NCI-H2196 (cell line): ENCODE measurements at regions not wholly inside any gene's neighbourhood (a gene's known extent, or its start where the extent isn't known, plus 50 kb on each side); places are given as distances from the start of the nearest gene placed in this dataset.

Source experiments
- DNase-seq: peaks from one replicate; lab custom pipeline; 2025; ENCODE audit not compliant: unreplicated experiment; lab: John Stamatoyannopoulos, UW

DNA sequence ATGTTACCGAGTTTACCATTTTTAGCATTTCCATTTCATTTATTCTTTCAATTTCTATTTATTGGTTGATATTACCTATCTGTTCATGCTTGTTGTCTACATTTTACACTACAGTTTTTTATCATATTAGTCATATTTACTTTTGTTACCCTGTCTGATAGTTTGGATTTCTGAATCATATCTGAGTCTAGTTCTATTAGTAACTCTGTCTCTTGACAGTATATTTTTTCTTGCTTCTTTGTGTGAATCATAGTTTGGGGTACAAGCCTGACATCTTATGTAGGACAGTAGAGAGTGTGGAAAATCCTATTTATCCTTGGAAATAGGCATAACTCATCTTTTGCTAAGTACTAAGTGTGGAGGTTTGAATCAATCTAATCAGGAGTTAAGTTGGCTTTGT lies 263.9 kb upstream of the SESN3 start:
- DNase-seq: no peak

DNA sequence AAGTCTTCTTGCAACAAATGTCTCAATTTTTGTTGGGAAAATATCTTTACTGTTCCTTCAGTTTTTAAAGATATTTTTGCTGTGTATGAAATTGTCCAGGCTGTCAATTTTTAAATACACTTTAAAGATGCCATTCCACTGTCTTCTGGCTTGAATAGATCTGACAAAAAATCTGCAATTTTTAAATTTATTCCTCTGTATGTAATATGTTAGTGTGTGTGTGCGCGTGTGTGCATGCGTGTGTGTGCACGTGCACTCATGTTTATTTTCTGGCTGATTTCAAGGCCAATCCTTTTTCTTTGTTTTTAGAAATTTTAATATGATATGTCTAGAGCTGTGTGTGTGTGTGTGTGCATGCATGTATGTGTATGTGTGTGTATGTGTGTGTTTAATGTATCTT lies 263.2 kb upstream of the SESN3 start:
- DNase-seq: no peak

DNA sequence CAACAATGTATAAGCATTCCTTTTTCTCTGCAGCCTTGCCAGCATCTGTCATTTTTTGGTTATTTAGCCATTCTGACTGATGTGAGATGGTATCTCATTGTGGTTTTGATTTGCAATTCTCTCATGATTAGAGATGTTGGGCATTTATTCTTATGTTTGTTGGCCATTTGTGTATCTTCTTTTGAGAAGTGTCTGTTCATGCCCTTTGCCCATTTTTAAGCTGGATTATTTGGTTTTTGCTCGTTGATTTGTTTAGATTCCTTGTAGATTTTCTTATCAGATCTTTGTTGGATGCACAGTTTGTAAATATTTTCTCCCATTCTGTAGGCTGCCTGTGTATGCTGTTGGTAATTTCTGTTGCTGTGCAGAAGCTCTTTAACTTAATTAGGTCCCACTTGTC lies 259.6 kb upstream of the SESN3 start:
- DNase-seq: no peak

DNA sequence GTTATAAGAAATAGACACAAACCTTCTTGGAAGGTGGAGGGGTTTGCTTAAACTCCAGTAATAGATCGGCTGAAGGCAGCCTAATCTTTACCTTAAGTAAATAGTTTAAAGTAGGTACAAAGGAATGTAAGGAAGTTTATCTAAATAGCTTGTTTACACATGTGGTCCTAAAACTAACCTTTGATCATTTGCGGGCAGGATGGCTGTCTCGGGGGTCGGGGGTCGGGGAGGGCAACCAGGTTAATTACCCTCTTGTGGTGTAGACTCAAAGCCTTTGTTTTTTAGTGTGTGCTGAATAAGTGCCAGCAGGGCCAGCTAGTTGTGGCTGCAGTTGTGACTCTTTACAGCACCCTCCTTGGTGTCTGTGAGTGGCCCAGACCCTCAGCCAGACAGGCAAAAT lies 256.9 kb upstream of the SESN3 start:
- no peak for DNase-seq

DNA sequence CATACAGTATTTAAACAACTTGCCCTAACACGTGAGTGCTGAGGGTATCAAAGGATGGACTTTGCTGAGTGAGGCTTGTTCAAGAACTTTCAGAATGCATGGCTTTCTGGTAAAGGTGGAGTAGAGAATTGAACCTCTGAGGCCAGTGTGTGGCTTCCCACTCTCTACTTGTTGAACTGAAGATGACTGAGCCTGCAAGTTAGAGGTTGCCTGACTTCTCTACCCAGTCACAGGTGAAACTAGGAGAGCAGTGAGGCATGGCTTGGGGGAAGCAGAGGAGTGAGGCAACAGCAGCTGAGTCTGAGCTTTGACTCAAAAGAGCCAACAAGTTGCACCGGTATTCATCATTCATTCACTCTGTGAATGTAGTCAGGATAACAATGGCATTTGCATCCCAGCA lies 256.4 kb upstream of the SESN3 start:
- no peak for DNase-seq

DNA sequence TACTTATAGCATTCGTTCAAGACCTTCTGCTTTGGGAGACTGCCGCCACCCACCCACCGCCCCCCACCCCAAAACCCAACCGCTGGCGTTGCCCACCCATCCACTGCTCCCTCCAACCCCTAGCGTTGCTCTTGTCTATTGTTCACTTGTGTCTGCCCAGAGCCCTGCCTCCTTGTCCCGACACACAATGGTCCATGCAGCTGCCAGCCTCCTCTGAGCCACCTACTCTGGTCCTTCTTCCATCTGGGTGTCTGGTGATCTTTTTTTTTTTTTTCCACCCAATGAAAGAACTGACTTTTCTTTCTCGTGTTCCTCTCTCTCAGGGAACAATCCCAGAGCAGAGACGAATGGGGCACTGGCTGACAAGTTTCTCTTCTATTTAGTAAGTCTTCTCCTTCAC lies 256.0 kb upstream of the SESN3 start:
- DNase-seq: no peak

DNA sequence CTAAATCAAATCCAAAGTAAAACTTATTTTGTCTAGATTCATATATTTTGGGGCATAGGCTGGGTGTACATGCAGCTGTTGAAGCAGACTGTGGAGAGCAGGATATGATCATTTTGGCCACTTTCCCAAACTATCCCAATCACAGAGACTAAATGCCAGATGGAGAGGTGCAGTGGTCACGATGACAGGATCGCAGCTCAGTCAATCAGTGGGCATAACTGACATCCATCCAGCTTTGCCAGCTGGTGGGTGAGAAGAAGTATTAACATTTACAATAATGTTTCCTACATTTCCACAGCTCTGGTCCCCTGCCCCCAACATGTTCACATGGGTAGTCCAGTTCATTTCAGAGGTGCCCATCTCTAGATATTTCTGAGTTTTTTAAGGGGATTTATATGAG lies 255.5 kb upstream of the SESN3 start:
- no peak for DNase-seq

DNA sequence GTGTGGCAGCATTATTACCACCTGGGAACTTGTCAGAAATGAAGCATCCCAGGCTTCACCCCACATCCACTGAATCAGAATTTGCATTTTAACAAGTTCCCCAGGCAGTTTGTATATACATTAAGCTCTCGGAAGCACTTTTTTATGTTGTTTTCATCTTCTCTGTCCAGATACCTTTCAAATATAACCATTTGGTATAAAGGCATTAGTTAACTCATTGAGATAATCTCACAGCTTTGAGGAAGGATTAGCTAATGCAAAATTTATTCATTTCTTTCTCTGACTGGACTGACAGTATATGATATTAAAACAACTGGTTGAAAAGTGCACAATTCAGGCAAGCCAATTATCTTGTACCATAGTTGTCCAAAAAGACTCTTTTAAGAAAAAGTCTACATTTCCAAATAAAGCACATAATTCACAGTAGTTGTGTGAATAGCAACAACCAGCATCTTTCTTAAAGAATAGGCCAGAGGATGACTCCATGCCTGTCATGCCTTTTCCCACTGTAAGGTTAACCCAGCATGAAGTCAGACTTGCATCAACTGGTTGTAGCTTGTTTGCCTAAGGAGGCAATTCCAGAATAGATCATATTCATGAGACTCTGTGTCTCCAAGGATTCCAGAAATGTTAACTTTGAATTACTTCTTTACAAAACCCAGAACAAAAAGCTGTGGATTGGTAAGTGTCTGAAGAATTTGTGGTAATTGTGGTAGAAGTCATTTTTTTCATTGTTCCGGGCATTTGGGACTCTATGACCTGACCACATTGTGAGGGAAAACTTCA lies 254.3 kb upstream of the SESN3 start:
- DNase-seq: no peak

DNA sequence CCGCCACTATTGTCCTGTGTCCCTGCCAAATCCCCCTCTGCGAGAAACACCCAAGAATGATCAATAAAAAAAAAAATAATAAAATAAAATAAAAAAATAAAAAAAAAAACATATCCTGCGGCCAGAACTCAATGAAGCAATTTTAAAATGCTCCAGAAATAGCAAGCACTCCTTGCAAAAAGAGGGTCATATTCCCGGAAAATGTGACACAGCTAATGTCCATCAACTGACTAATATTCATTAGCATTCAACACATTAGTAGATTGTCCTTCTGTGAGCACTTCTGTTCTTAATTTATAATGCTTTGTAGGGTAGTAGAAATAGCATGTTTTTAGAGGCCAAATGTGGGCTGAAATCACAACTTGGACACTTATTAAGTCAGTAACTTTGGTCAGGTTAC lies 252.3 kb upstream of the SESN3 start:
- DNase-seq: no peak

DNA sequence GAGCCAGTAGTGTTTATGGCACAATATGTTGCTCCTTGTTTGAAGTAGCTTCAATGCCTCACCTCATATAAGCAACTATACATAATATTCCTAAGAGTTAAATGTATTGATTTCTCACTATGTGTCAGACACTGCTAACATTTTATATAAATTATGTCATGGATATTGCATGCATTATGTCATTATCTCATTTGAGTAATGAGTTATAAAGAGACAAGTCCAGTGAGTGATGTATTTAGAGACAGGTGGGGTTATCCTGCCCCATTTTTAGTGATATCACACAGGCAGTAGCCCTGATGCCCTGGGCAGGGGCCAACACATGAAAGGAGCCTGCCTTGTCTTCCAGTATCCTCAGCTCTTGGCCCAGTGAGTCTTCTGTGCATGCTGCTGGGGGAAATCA lies 247.0 kb upstream of the SESN3 start:
- DNase-seq: no peak

DNA sequence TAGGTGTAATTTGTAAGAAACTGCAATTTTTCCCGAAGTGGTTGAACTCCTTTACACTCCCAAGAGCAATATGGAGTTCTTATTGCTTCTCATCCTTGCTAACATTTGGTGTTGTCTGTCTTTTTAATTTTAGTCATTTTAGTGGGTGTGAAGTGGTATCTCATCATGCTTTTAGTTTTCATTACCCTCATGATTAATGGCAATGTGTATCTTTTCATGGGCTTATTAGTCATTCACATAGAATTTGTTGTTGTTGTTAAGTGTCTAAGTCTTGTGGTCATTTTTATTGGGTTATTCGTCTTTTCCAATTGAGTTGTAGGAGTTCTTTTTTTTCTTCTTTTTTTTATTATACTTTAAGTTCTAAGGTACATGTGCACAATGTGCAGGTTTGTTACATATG lies 238.3 kb upstream of the SESN3 start:
- no peak for DNase-seq

DNA sequence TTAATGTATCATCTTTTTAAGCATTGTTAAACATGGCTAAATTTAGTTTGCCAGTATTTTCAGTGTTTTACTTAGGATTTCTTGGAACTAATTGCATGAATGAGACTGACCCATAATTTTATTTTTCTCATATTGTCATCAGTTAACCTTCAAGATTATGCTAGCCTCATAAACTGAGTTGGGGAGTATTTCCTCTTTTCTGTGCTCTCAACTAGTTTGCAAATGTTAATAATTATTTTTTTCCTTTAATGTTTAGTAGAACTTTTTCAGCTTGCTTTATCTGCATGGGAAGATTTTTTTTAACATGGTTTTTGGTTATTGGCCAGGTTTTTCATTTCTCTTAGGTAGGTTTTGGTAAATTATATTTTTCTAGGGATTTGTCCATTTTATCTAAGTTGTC lies 235.4 kb upstream of the SESN3 start:
- DNase-seq: no peak

DNA sequence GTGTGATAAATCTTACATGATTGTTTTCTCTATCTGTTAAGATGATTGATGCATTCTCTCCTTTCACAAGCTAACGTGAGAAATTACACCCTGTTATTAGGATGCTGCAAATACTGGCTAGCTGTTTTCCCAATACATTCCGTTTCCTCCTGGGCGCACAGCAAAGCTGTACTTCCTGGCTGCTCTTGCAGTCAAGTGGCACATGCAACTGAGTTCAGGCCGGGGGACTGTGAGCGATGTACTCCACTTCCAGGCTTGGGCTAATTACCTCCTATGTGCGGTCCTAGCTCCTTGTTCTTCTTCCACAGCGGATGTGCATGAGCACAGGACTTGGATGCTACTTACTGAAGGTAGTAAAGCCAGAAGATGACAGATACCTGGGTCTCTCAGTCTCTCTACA lies 234.9 kb upstream of the SESN3 start:
- DNase-seq: no peak

DNA sequence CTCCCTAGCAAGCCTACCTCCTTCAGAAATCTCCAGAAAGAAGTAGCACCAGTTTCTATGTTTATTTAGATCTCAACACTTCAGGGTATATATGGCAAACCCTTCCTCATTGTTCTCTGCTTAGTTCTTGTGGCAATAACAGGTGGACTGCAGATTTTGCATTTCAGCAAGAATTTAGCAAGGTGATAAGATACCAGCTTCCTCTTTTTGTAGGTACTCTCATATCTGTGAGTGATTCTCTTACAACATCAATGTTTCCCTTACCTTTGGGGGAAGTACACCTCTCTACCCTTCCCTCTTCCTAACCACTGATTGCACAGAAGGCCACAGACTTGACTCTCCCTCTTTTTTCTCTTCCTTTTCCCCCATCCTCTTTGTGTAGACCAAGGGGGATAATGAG lies 230.9 kb upstream of the SESN3 start:
- no peak for DNase-seq

DNA sequence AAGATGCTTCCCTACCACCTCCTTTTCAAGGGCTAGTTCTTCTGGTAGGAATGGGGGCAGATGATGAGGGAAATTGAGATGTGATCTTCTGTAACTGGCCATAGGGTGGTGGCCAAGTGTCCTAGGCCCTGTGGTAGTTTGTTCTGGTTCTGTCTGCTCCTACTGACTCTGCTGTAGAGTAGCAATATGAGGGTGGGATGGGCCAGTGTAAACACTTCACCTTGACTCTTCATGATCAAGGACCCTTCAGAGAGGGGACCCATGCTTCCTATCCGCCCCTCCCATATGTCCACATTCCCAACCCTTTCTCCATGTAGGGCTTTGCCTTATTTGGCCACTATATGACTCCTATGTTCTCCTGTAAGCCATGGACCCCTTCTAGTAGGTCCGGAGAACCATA lies 230.3 kb upstream of the SESN3 start:
- DNase-seq: no peak

DNA sequence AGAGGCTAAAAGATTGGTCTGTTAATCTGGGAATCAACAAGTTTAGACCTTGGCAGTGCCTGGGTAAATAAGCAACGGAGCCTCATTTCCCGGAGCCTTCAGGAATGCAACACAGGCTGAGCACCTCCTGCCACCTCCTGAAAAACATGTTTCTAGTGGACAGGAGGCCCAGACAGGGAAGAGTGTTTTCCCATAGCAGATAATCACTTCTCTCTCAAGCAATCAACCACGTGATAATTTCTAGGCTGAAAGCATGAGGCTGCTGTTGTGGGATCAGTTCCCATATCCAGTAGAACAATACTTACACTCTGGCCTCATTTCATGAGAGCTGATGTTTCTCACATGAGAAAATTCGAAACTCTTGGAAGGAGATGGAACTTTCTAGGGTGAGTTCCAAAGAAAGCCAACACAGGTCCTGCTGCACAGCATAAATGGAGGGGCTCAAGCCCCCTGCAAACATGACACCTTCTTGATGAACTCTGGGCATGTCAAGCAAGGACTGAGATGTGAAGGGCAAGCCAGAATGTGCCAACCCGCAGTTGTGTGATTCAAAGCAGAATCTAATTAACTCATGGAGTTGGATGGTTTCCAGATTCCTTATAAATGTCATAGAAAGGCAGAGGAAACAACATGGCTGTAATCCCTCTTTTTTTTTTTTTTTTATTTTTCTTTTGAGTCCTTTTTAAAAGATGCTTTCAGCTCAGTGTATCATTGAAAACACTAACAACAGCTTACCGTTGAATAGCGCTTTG lies 228.5 kb upstream of the SESN3 start:
- DNase-seq: no peak

DNA sequence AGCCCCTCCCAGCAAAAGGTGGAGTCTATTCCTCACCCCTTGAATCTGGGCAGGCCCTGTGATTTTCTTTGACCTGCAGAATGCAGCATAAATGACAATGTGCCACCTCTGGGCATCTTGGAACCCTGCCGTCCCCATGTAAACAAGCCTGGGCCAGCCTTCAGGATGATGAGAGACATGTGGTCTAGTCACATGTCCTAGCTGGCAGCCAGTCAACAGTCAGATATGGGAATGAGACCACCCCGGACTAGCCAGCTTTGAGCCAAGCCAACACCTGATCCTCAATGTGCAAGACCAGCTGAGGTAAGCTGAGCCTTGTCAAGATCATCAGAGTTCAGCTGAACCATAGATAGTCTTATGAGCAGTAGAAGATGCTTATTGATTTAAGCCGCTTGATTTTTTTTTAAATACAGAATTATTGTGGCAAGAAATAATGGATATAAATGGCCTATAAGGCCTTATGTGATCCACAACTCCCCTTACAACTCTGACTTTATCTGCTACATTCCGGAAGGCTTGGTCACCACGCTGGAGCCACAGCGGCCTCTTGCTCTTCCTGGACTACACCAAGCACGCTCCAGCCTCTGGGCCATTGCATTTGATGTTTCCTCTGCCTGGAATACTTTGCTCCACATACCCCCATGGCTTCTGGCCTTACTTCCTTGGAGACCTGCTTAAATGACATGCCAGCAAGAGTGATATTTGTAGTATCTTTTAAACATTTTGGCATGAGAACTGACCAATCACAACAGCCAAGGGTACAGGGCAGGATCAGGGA lies 225.9 kb upstream of the SESN3 start:
- no peak for DNase-seq

DNA sequence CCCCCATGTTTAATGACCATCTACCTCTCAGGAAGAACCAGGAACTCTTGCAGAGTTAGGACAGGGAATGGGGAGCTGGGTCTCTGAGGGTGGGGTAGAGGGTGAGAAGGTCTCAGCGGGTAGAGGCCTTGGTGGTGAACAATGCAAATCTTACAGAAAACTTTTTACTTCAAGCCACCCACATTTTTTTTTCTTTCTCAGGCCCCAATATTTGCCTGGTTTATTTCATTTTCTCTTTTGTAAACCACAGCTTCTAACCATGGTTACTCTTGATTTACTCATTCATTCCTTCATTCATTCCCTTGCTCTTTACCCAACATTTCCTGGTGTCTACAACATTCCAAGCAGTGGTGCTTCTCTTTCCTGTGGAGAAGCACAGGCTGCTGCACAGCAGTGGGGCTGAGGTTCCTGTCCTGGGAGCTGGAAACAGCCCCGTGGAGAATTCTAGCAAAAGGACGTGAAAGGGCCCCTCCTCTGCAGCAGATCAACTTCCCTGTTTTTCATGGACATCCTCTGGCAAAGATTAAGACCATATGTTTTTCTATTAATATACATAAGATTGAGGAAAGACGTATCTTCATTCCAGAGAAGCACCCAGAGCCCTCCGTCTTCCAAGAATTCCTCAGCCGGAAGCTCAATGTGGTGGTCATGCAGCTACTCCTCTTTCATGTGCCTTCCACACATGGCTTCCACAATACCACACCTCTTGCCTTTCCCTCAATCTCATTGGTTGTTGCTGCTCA lies 224.4 kb upstream of the SESN3 start:
- no peak for DNase-seq

DNA sequence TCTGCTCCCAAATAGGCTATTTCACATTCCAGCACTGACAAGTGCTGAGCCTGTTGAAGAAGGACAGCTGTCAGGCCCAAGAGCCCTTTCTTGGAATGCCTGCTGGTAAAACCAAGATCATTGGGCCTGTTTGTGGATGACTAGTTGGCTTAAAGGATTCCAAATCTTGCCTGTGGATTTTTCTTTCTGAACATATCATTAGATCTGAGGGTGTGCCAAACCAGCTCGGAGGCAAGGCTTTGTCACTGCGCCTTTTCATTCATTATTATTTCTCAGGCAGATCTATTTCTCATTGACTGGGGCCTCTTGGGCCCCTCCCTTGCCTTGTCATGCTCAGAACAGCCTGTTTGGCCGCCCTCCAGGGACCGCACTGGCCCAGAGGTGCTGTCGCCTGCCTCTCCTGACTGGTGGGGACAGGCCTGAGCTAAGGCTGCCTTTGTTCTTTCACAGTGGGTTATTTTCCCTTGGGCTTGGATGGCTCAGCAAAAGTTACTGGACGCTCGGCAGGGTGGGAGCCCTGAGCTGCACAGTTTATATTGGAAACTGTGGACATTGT lies 222.7 kb upstream of the SESN3 start:
- DNase-seq: no peak

DNA sequence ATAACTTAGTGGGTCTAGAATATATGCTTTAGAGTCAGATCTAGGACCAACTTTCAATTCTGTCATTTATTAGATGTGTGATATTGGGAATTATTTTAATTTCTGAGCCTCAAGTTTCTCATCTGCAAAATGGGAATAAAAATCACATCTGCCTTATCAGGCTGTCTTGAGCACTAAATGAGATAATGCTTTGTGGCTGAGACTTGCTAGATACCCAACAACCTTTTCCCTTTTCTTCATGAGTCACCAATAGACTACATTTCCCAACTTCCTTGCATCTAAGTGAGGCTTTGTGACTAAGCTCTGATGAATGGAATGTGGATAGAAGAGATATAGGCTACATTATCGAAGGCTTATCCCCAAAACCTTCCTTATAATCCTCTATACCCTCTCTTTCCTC lies 220.7 kb upstream of the SESN3 start:
- DNase-seq: no peak

DNA sequence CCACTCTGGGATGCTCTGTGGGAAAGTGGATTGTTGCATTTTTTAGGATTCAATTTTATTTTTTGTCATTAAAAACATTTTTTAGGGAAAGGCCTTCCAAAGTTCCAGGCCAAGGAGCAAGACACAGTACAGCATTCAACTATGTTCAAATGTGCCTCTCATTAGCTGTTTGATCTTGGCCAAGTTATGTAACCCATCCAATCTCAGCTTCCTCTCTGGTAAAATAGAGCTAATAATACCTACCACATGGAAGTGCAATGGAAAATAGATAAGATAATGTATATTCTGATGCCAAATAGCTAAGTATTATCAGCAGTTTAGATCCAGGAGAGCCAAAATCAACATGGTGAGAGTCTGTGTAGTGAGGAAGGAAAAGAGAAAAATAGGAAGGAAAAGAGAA lies 220.3 kb upstream of the SESN3 start:
- DNase-seq: no peak
